Activated naive CD8-positive, alpha-beta T cell treated with anti-CD3 and anti-CD28 coated beads for 36 hours (primary cell): ENCODE measurements at regions not wholly inside any gene's neighbourhood (a gene's known extent, or its start where the extent isn't known, plus 50 kb on each side); places are given as distances from the start of the nearest gene placed in this dataset.

Experiments used
- DNase-seq: peaks from one replicate; pipeline ENCODE4 v3.0.0; 2021
- H3K27ac Mint-ChIP-seq: one replicate; pipeline ENCODE4 v1.8.0; 2022; ENCODE audit warnings: mild to moderate bottlenecking, moderate library complexity, mixed read lengths
- H3K27me3 Mint-ChIP-seq: one replicate; pipeline ENCODE4 v1.8.0; 2022; ENCODE audit warnings: mild to moderate bottlenecking, mixed read lengths
- H3K36me3 Mint-ChIP-seq: one replicate; pipeline ENCODE4 v1.8.0; 2021; ENCODE audit warnings: mild to moderate bottlenecking, mixed read lengths
- H3K4me1 Mint-ChIP-seq: one replicate; pipeline ENCODE4 v1.8.0; 2021; ENCODE audit warnings: mixed read lengths
- H3K4me3 Mint-ChIP-seq: one replicate; pipeline ENCODE4 v1.8.0; 2022; ENCODE audit warnings: mild to moderate bottlenecking, moderate library complexity, mixed read lengths
- H3K9me3 Mint-ChIP-seq: one replicate; pipeline ENCODE4 v1.8.0; 2022; ENCODE audit warnings: mixed read lengths

- Mint-ChIP-seq H3K9me3 (no peaks in the 10 kb centered on the region), H3K27ac (no peak overlapping the region), H3K4me1 (no peaks in the 10 kb centered on the region), H3K36me3 (no peaks in the 10 kb centered on the region), H3K27me3 (peaks cover 36% of the 10 kb centered on the region), H3K4me3 (no peak overlapping the region)
- no peak for DNase-seq
Measured at GRCh38 chr6:33967966-33968724, 164.3 kb upstream of the MLN start.

- Mint-ChIP-seq H3K36me3 (no peaks in the 10 kb centered on the region), H3K4me1 (no peaks in the 10 kb centered on the region), H3K27ac (no peak overlapping the region), H3K9me3 (no peaks in the 10 kb centered on the region), H3K4me3 (no peak overlapping the region), H3K27me3 (peaks cover 36% of the 10 kb centered on the region)
- DNase-seq = no peak
Measured at GRCh38 chr6:33967265-33967767, 163.5 kb upstream of the MLN start.

- DNase-seq = no peak
- no peak overlapping the region for H3K4me3 Mint-ChIP-seq
- no peaks in the 10 kb centered on the region for H3K4me1 Mint-ChIP-seq
- H3K27ac Mint-ChIP-seq = no peak overlapping the region
- H3K27me3 Mint-ChIP-seq = peaks cover 31% of the 10 kb centered on the region
- H3K9me3 Mint-ChIP-seq = no peaks in the 10 kb centered on the region
- no peaks in the 10 kb centered on the region for H3K36me3 Mint-ChIP-seq
Measured at GRCh38 chr6:33966536-33966935, 162.7 kb upstream of the MLN start.

- no peaks in the 10 kb centered on the region for H3K9me3 Mint-ChIP-seq
- no peaks in the 10 kb centered on the region for H3K36me3 Mint-ChIP-seq
- H3K27ac Mint-ChIP-seq = no peak overlapping the region
- no peak overlapping the region for H3K4me3 Mint-ChIP-seq
- no peaks in the 10 kb centered on the region for H3K4me1 Mint-ChIP-seq
- no peak for DNase-seq
- peaks cover 28% of the 10 kb centered on the region for H3K27me3 Mint-ChIP-seq
Measured at GRCh38 chr6:33965766-33966165, 162.0 kb upstream of the MLN start.

GRCh38 chr6:33964387-33964786, 160.6 kb upstream of the MLN start:
- Mint-ChIP-seq H3K27me3 (peaks cover 17% of the 10 kb centered on the region), H3K4me3 (no peak overlapping the region), H3K9me3 (no peaks in the 10 kb centered on the region), H3K36me3 (no peaks in the 10 kb centered on the region), H3K4me1 (no peaks in the 10 kb centered on the region), H3K27ac (no peak overlapping the region)
- no peak for DNase-seq

GRCh38 chr6:33963136-33963750, 159.4 kb upstream of the MLN start:
- Mint-ChIP-seq H3K27me3 (peaks cover 17% of the 10 kb centered on the region), H3K4me1 (no peaks in the 10 kb centered on the region), H3K27ac (no peak overlapping the region), H3K36me3 (no peaks in the 10 kb centered on the region), H3K4me3 (no peak overlapping the region), H3K9me3 (no peaks in the 10 kb centered on the region)
- no peak for DNase-seq

GRCh38 chr6:33962246-33963027, 158.6 kb upstream of the MLN start:
- no peaks in the 10 kb centered on the region for H3K36me3 Mint-ChIP-seq
- H3K27ac Mint-ChIP-seq = no peak overlapping the region
- peaks cover 11% of the 10 kb centered on the region for H3K27me3 Mint-ChIP-seq
- no peaks in the 10 kb centered on the region for H3K9me3 Mint-ChIP-seq
- DNase-seq = no peak
- H3K4me3 Mint-ChIP-seq = no peak overlapping the region
- no peaks in the 10 kb centered on the region for H3K4me1 Mint-ChIP-seq

- no peak for DNase-seq
Measured at GRCh38 chr6:33961691-33962090, 157.9 kb upstream of the MLN start.

GRCh38 chr6:33960345-33961313, 156.8 kb upstream of the MLN start:
- no peaks in the 10 kb centered on the region for H3K4me1 Mint-ChIP-seq
- DNase-seq = no peak
- H3K9me3 Mint-ChIP-seq = no peaks in the 10 kb centered on the region
- H3K27ac Mint-ChIP-seq = no peak overlapping the region
- no peaks in the 10 kb centered on the region for H3K36me3 Mint-ChIP-seq
- H3K27me3 Mint-ChIP-seq = peaks cover 4% of the 10 kb centered on the region
- no peak overlapping the region for H3K4me3 Mint-ChIP-seq

More at GRCh38 chr6:33961691-33962090, 157.9 kb upstream of the MLN start:
- H3K27ac Mint-ChIP-seq = no peak overlapping the region
- H3K27me3 Mint-ChIP-seq = peaks cover 5% of the 10 kb centered on the region
- H3K36me3 Mint-ChIP-seq = no peaks in the 10 kb centered on the region
- H3K4me1 Mint-ChIP-seq = no peaks in the 10 kb centered on the region
- H3K4me3 Mint-ChIP-seq = no peak overlapping the region
- H3K9me3 Mint-ChIP-seq = no peaks in the 10 kb centered on the region

- Mint-ChIP-seq H3K27ac (no peak overlapping the region), H3K4me3 (no peak overlapping the region), H3K27me3 (no peaks in the 10 kb centered on the region), H3K4me1 (no peaks in the 10 kb centered on the region), H3K9me3 (no peaks in the 10 kb centered on the region), H3K36me3 (no peaks in the 10 kb centered on the region)
- DNase-seq = no peak
Measured at GRCh38 chr6:33959661-33960344, 156.0 kb upstream of the MLN start.

GRCh38 chr6:33959329-33959651, 155.5 kb upstream of the MLN start:
- Mint-ChIP-seq H3K36me3 (no peaks in the 10 kb centered on the region), H3K4me3 (no peak overlapping the region), H3K27me3 (no peaks in the 10 kb centered on the region), H3K9me3 (no peaks in the 10 kb centered on the region), H3K27ac (no peak overlapping the region), H3K4me1 (no peaks in the 10 kb centered on the region)
- DNase-seq = no peak

- Mint-ChIP-seq H3K4me1 (no peaks in the 10 kb centered on the region), H3K27me3 (no peaks in the 10 kb centered on the region), H3K4me3 (no peak overlapping the region), H3K36me3 (no peaks in the 10 kb centered on the region), H3K27ac (no peak overlapping the region), H3K9me3 (no peaks in the 10 kb centered on the region)
- DNase-seq = no peak
Measured at GRCh38 chr6:33958526-33959328, 154.9 kb upstream of the MLN start.

GRCh38 chr6:33957892-33958525, 154.2 kb upstream of the MLN start:
- Mint-ChIP-seq H3K9me3 (no peaks in the 10 kb centered on the region), H3K27me3 (no peaks in the 10 kb centered on the region), H3K27ac (no peak overlapping the region), H3K4me1 (no peaks in the 10 kb centered on the region), H3K4me3 (no peak overlapping the region), H3K36me3 (no peaks in the 10 kb centered on the region)
- DNase-seq = no peak
